ENCODE measurements at regions not wholly inside any gene's neighbourhood (a gene's known extent, or its start where the extent isn't known, plus 50 kb on each side); places are given as distances from the start of the nearest gene placed in this dataset.

DNA sequence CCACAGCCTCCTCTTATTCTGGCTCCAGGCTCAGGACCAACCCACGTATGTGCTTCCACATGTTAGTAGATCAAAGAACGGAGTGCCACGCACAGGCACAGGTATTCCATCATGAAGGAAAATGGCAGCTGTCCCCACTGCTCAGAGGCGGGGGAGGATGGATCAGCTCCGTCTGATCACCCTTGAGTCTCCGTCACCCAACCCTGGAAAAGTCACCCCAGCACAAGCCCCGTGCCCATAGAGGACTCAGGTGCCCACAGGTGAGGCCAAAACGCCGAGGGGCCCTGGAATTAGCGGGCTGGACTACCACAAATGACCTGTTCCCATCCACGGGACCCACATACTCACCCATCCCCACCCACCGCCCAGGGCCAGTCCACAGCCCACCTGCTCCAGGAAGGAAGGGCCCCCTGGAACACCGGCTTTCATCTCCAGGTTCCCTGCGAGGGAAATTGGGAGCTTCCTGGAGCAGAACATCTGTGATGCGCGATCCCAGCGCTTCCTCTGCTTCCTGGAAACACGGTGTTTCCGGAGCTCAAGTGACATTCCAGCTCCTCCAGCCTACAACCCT is 120.5 kb upstream of the SPACA7 start:
- H3K4me1 ChIP-seq (ENCODE audit: insufficient read depth), result no peaks in the 10 kb centered on the region
- peaks cover 5% of the 10 kb centered on the region for H3K27me3 Mint-ChIP-seq (ENCODE audit: insufficient read depth, low read depth, poor library complexity)
- H3K9me2 ChIP-seq (ENCODE audit: insufficient read depth), result no peaks in the 10 kb centered on the region
- H3K4me2 ChIP-seq, result no peak overlapping the region
- DNase-seq (ENCODE audit: low spot score) (no peak), ATAC-seq (no peak)
- no peak overlapping the region for H3K4me3 ChIP-seq
- no peaks in the 10 kb centered on the region for H3K9me3 Mint-ChIP-seq
- H3K36me3 ChIP-seq (ENCODE audit: insufficient read depth), result no peaks in the 10 kb centered on the region
- no peak overlapping the region for H3K4me3 Mint-ChIP-seq
- H3K27me3 ChIP-seq (ENCODE audit: insufficient read depth), result no peaks in the 10 kb centered on the region
- no peak overlapping the region for H3K27ac Mint-ChIP-seq
- no peak overlapping the region for H3K27ac ChIP-seq (ENCODE audit: low read depth)
- no peak overlapping the region for H2AFZ ChIP-seq
- H3K79me2 ChIP-seq (replicated peaks; ENCODE audit: insufficient read depth), result no peaks in the 10 kb centered on the region
- H3F3A ChIP-seq (replicated peaks; ENCODE audit: low read depth), result no peaks in the 10 kb centered on the region
- no peaks in the 10 kb centered on the region for H4K20me1 ChIP-seq (replicated peaks; ENCODE audit: insufficient read depth)
- TF ChIP-seq, protein P1, sequence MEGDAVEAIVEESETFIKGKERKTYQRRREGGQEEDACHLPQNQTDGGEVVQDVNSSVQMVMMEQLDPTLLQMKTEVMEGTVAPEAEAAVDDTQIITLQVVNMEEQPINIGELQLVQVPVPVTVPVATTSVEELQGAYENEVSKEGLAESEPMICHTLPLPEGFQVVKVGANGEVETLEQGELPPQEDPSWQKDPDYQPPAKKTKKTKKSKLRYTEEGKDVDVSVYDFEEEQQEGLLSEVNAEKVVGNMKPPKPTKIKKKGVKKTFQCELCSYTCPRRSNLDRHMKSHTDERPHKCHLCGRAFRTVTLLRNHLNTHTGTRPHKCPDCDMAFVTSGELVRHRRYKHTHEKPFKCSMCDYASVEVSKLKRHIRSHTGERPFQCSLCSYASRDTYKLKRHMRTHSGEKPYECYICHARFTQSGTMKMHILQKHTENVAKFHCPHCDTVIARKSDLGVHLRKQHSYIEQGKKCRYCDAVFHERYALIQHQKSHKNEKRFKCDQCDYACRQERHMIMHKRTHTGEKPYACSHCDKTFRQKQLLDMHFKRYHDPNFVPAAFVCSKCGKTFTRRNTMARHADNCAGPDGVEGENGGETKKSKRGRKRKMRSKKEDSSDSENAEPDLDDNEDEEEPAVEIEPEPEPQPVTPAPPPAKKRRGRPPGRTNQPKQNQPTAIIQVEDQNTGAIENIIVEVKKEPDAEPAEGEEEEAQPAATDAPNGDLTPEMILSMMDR (conservative IDR thresholded peaks at IDR 0.05; ENCODE audit: low read depth in 2 of 2), result no peak
- no peak for TF ChIP-seq EZH2 (IDR thresholded peaks at IDR 0.05; ENCODE audit: low read depth, unreplicated experiment)
- TF ChIP-seq JUNB (IDR thresholded peaks at IDR 0.05; ENCODE audit: unreplicated experiment), result no peak
- TF ChIP-seq, protein P2, sequence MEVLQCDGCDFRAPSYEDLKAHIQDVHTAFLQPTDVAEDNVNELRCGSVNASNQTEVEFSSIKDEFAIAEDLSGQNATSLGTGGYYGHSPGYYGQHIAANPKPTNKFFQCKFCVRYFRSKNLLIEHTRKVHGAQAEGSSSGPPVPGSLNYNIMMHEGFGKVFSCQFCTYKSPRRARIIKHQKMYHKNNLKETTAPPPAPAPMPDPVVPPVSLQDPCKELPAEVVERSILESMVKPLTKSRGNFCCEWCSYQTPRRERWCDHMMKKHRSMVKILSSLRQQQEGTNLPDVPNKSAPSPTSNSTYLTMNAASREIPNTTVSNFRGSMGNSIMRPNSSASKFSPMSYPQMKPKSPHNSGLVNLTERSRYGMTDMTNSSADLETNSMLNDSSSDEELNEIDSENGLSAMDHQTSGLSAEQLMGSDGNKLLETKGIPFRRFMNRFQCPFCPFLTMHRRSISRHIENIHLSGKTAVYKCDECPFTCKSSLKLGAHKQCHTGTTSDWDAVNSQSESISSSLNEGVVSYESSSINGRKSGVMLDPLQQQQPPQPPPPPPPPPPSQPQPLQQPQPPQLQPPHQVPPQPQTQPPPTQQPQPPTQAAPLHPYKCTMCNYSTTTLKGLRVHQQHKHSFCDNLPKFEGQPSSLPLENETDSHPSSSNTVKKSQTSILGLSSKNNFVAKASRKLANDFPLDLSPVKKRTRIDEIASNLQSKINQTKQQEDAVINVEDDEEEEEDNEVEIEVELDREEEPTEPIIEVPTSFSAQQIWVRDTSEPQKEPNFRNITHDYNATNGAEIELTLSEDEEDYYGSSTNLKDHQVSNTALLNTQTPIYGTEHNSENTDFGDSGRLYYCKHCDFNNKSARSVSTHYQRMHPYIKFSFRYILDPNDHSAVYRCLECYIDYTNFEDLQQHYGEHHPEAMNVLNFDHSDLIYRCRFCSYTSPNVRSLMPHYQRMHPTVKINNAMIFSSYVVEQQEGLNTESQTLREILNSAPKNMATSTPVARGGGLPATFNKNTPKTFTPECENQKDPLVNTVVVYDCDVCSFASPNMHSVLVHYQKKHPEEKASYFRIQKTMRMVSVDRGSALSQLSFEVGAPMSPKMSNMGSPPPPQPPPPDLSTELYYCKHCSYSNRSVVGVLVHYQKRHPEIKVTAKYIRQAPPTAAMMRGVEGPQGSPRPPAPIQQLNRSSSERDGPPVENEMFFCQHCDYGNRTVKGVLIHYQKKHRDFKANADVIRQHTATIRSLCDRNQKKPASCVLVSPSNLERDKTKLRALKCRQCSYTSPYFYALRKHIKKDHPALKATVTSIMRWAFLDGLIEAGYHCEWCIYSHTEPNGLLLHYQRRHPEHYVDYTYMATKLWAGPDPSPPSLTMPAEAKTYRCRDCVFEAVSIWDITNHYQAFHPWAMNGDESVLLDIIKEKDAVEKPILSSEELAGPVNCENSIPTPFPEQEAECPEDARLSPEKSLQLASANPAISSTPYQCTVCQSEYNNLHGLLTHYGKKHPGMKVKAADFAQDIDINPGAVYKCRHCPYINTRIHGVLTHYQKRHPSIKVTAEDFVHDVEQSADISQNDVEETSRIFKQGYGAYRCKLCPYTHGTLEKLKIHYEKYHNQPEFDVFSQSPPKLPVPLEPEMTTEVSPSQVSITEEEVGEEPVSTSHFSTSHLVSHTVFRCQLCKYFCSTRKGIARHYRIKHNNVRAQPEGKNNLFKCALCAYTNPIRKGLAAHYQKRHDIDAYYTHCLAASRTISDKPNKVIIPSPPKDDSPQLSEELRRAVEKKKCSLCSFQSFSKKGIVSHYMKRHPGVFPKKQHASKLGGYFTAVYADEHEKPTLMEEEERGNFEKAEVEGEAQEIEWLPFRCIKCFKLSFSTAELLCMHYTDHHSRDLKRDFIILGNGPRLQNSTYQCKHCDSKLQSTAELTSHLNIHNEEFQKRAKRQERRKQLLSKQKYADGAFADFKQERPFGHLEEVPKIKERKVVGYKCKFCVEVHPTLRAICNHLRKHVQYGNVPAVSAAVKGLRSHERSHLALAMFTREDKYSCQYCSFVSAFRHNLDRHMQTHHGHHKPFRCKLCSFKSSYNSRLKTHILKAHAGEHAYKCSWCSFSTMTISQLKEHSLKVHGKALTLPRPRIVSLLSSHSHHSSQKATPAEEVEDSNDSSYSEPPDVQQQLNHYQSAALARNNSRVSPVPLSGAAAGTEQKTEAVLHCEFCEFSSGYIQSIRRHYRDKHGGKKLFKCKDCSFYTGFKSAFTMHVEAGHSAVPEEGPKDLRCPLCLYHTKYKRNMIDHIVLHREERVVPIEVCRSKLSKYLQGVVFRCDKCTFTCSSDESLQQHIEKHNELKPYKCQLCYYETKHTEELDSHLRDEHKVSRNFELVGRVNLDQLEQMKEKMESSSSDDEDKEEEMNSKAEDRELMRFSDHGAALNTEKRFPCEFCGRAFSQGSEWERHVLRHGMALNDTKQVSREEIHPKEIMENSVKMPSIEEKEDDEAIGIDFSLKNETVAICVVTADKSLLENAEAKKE (CRISPR knock-in tag; IDR thresholded peaks at IDR 0.05), result no peak
- no peak for TF ChIP-seq CREB1 (CRISPR knock-in tag; IDR thresholded peaks at IDR 0.05; ENCODE audit: low read depth)
- TF ChIP-seq, protein P3, sequence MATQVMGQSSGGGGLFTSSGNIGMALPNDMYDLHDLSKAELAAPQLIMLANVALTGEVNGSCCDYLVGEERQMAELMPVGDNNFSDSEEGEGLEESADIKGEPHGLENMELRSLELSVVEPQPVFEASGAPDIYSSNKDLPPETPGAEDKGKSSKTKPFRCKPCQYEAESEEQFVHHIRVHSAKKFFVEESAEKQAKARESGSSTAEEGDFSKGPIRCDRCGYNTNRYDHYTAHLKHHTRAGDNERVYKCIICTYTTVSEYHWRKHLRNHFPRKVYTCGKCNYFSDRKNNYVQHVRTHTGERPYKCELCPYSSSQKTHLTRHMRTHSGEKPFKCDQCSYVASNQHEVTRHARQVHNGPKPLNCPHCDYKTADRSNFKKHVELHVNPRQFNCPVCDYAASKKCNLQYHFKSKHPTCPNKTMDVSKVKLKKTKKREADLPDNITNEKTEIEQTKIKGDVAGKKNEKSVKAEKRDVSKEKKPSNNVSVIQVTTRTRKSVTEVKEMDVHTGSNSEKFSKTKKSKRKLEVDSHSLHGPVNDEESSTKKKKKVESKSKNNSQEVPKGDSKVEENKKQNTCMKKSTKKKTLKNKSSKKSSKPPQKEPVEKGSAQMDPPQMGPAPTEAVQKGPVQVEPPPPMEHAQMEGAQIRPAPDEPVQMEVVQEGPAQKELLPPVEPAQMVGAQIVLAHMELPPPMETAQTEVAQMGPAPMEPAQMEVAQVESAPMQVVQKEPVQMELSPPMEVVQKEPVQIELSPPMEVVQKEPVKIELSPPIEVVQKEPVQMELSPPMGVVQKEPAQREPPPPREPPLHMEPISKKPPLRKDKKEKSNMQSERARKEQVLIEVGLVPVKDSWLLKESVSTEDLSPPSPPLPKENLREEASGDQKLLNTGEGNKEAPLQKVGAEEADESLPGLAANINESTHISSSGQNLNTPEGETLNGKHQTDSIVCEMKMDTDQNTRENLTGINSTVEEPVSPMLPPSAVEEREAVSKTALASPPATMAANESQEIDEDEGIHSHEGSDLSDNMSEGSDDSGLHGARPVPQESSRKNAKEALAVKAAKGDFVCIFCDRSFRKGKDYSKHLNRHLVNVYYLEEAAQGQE (IDR thresholded peaks at IDR 0.05; ENCODE audit: unreplicated experiment), result no peak
- TF ChIP-seq POLR2AphosphoS5 (IDR thresholded peaks at IDR 0.05; ENCODE audit: low read depth), result no peak
- TF ChIP-seq EZH2phosphoT487 (IDR thresholded peaks at IDR 0.05; ENCODE audit: unreplicated experiment), result no peak
- TF ChIP-seq, protein P4, sequence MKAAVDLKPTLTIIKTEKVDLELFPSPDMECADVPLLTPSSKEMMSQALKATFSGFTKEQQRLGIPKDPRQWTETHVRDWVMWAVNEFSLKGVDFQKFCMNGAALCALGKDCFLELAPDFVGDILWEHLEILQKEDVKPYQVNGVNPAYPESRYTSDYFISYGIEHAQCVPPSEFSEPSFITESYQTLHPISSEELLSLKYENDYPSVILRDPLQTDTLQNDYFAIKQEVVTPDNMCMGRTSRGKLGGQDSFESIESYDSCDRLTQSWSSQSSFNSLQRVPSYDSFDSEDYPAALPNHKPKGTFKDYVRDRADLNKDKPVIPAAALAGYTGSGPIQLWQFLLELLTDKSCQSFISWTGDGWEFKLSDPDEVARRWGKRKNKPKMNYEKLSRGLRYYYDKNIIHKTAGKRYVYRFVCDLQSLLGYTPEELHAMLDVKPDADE (IDR thresholded peaks at IDR 0.05), result no peak
- TF ChIP-seq STAT1 (IDR thresholded peaks at IDR 0.05; ENCODE audit: unreplicated experiment), result no peak
- no peak for TF ChIP-seq NANOG (IDR thresholded peaks at IDR 0.05; ENCODE audit: borderline replicate concordance)
- TF ChIP-seq ZNF114 (CRISPR knock-in tag; IDR thresholded peaks at IDR 0.05), result no peak
- TF ChIP-seq ZNF331 (CRISPR knock-in tag; IDR thresholded peaks at IDR 0.05; ENCODE audit: low read depth), result no peak
- no peaks in the 10 kb centered on the region; the same call in 2 of the 3 replicates for H3K36me3 Mint-ChIP-seq (ENCODE audit: low read depth)
- H3K4me1 Mint-ChIP-seq, result no peaks in the 10 kb centered on the region

Measured in GM23338 (cell line).